Large intestine (tissue), 3 donors: ENCODE measurements at regions not wholly inside any gene's neighbourhood (a gene's known extent, or its start where the extent isn't known, plus 50 kb on each side); places are given as distances from the start of the nearest gene placed in this dataset.

Source experiments
- DNase-seq, 2 donors: peaks; one replicate each; pipeline versions ENCODE4 v3.0.0 to v3.0.0-alpha.2; 2013
- H3K27ac ChIP-seq: one replicate; pipeline ENCODE4 v1.5.1; 2013; ENCODE audit warnings: low read length
- H3K27me3 ChIP-seq: 2 replicates; pipeline ENCODE4 v1.6.1; 2013; ENCODE audit warnings: low read length; ENCODE audit not compliant: control insufficient read depth, insufficient read depth
- H3K36me3 ChIP-seq: 2 replicates; pipeline ENCODE4 v1.6.1; 2013; ENCODE audit warnings: low read length; ENCODE audit not compliant: control insufficient read depth, insufficient read depth
- H3K4me1 ChIP-seq: one replicate; pipeline ENCODE4 v1.6.1; 2013; ENCODE audit warnings: low read length; ENCODE audit not compliant: control insufficient read depth, insufficient read depth
- H3K4me3 ChIP-seq: one replicate; pipeline ENCODE4 v1.5.1; 2013; ENCODE audit warnings: low read length
- H3K9me3 ChIP-seq: one replicate; pipeline ENCODE4 v1.6.1; 2013; ENCODE audit warnings: mild to moderate bottlenecking, low read depth, low read length, moderate library complexity; ENCODE audit not compliant: control insufficient read depth
- WGBS: methylation state at CpG from one replicate; pipeline ENCODE4 v1.1.5; 2013; ENCODE audit warnings: low lambda C conversion rate; ENCODE audit not compliant: insufficient coverage; 5-methylcytosine and 5-hydroxymethylcytosine counted together

DNA sequence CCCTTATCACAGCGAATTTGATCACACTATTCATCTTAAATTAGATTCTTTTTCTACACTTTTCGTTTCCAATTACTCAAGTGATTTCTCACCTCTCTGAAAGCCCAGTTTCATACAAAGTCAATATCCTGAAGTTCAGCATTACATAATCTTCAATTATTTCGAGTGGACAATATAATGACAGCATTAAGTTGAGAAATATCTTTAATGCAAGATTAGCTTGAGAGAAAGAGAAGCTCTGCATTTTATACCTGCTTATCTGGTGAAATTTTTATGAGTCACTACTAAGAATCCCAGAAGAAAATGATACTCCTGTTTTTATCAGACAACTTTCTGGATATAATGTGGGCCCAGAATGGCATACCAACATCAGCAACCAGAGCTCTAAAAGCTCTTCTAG is 509.6 kb downstream of the KCNJ2 start:
- H3K4me3 ChIP-seq = no peak overlapping the region
- no peaks in the 10 kb centered on the region for H3K4me1 ChIP-seq
- no peaks in the 10 kb centered on the region for H3K27me3 ChIP-seq
- H3K27ac ChIP-seq = no peak overlapping the region
- H3K36me3 ChIP-seq = no peaks in the 10 kb centered on the region
- WGBS = 91% methylated on average over 3 of the region's 3 CpGs
- DNase-seq = no peak
- no peaks in the 10 kb centered on the region for H3K9me3 ChIP-seq

DNA sequence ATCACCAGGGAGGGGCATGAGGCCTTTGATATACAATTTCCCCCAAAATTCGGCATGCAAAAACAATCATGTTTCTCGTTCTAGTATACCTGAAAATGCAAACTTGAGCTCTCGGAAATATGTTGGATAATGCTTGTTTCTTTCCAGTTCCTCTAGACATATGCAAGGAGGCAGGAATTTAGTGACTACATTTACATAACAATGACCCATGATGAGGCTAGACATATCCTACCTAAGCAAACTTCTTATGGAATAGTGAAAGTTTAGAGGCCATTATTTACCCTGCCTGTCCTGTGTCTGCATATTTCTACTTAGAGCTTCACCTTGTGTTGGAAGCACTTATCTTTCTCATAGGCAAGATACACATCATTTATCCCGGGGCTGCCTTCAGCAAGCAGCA is 514.6 kb downstream of the KCNJ2 start:
- H3K4me3 ChIP-seq = no peak overlapping the region
- no peaks in the 10 kb centered on the region for H3K27me3 ChIP-seq
- H3K4me1 ChIP-seq = no peaks in the 10 kb centered on the region
- no CpG with 5 or more reads among the region's 4 CpGs for WGBS
- no peaks in the 10 kb centered on the region for H3K9me3 ChIP-seq
- no peak for DNase-seq
- no peaks in the 10 kb centered on the region for H3K36me3 ChIP-seq
- H3K27ac ChIP-seq = no peak overlapping the region

GRCh38 chr17:70687421-70687820 is 518.1 kb downstream of the KCNJ2 start:
- no peaks in the 10 kb centered on the region for H3K36me3 ChIP-seq
- no CpG with 5 or more reads among the region's 1 CpG for WGBS
- peak in 1 of 2 donors; percentile 17 for DNase-seq

GRCh38 chr17:70691150-70691549 is 521.8 kb downstream of the KCNJ2 start:
- no peaks in the 10 kb centered on the region for H3K36me3 ChIP-seq
- WGBS = 80% methylated on average over 2 of the region's 2 CpGs

More at GRCh38 chr17:70687421-70687820, 518.1 kb downstream of the KCNJ2 start:
- Histone ChIP-seq H3K4me1 (no peaks in the 10 kb centered on the region), H3K27ac (no peak overlapping the region), H3K4me3 (no peak overlapping the region), H3K27me3 (no peaks in the 10 kb centered on the region), H3K9me3 (no peaks in the 10 kb centered on the region)

DNA sequence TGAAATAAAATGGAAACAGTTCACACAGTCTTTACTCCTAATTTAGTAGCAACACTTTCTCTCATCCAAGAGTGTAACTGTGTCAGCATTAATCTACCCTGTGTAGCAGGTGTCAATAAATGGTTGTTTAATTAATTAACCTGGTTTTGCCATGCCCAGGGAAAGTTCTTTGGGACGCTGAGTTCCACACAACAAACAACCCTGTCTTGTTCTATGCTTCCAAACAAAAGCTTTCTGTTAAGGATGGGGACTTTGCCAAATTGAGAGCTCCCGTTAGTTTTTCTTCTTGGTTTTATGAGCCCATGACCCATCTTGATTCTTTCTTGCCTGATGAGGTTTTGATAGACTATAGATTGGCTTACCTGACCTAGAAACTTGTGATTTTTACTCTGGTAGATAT is 530.1 kb downstream of the KCNJ2 start:
- DNase-seq = no peak
- no peaks in the 10 kb centered on the region for H3K36me3 ChIP-seq
- H3K4me1 ChIP-seq = no peaks in the 10 kb centered on the region
- H3K9me3 ChIP-seq = no peaks in the 10 kb centered on the region
- 44% methylated on average over 1 of the region's 2 CpGs for WGBS
- H3K27me3 ChIP-seq = no peaks in the 10 kb centered on the region
- H3K4me3 ChIP-seq = no peak overlapping the region
- H3K27ac ChIP-seq = no peak overlapping the region

More at GRCh38 chr17:70691150-70691549, 521.8 kb downstream of the KCNJ2 start:
- no peak overlapping the region for H3K27ac ChIP-seq
- H3K27me3 ChIP-seq = no peaks in the 10 kb centered on the region
- no peaks in the 10 kb centered on the region for H3K9me3 ChIP-seq
- no peak for DNase-seq
- no peak overlapping the region for H3K4me3 ChIP-seq
- no peaks in the 10 kb centered on the region for H3K4me1 ChIP-seq

- Histone ChIP-seq H3K27ac (no peak overlapping the region), H3K4me1 (no peaks in the 10 kb centered on the region), H3K36me3 (no peaks in the 10 kb centered on the region), H3K27me3 (no peaks in the 10 kb centered on the region), H3K4me3 (no peak overlapping the region), H3K9me3 (no peaks in the 10 kb centered on the region)
- 44% methylated on average over 1 of the region's 3 CpGs for WGBS
- DNase-seq = no peak
These were observed 533.4 kb downstream of the KCNJ2 start for GRCh38 chr17:70702683-70703255.

DNA sequence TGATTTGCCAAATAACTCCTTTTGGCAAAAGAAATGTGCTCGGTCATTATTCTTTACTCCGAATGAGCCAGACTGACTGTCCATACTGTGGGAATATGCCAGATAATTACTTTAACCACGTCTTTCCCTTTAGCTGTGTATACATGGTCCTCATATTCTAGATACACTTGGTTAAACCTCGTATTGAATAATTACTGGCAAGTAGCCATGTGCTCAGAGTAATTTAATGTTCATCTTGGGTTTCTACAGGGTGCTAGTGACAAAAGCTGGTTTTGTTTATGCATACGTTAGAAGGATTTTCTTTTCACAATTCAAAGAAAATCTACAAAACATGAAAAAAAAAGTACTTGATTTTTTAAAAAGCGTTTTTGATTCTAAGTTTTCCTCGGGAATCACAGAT is 540.3 kb downstream of the KCNJ2 start:
- H3K27ac ChIP-seq = no peak overlapping the region
- no peaks in the 10 kb centered on the region for H3K36me3 ChIP-seq
- no peaks in the 10 kb centered on the region for H3K27me3 ChIP-seq
- H3K9me3 ChIP-seq = no peaks in the 10 kb centered on the region
- 67% methylated on average over 5 of the region's 7 CpGs for WGBS
- DNase-seq = no peak
- H3K4me3 ChIP-seq = no peak overlapping the region
- H3K4me1 ChIP-seq = no peaks in the 10 kb centered on the region

DNA sequence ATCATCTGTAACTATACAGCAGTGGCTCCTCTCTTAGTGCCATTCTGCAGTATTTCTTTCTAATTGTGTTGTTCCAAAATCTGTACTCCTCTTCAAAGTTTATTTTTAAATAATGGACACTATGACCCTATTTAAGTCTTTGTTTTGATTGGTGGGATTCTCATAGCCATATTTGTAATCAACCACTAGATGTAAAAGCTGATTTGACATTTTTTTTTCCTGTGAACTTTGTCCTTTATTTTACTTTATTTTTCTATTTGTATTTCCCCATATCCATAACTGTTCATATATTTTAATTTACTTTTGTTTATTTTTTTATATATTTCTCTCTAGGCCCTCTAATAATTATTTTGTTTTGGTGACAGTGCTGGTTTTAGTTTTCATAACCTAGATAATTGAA is 544.4 kb downstream of the KCNJ2 start:
- Histone ChIP-seq H3K27me3 (no peaks in the 10 kb centered on the region), H3K4me3 (no peak overlapping the region), H3K36me3 (no peaks in the 10 kb centered on the region), H3K9me3 (no peaks in the 10 kb centered on the region), H3K27ac (no peak overlapping the region), H3K4me1 (no peaks in the 10 kb centered on the region)
- no peak for DNase-seq

GRCh38 chr17:70716551-70716950 is 547.2 kb downstream of the KCNJ2 start:
- no peak for DNase-seq

DNA sequence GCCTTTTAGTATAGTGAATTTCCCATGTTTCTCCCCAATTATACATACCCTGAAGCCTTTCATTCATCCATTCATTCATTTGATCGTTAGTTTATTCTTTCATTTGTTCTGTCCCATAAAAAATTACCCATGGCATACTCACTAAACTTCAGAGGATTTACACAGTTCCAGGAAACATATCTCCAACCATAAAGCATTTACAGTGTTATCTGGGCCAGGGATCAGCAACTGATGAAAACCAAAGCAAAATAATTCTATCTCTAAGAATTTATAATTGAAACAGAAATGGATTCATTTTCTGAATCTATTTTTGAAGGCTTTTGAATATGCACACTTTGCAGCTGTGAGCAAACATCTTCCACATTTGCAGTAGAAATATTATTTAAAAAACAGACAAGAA is 547.7 kb downstream of the KCNJ2 start:
- H3K9me3 ChIP-seq = no peaks in the 10 kb centered on the region
- WGBS = 100% methylated on average over 1 of the region's 1 CpG
- H3K4me3 ChIP-seq = no peak overlapping the region
- H3K4me1 ChIP-seq = no peaks in the 10 kb centered on the region
- H3K27ac ChIP-seq = no peak overlapping the region
- DNase-seq = no peak
- no peaks in the 10 kb centered on the region for H3K27me3 ChIP-seq
- H3K36me3 ChIP-seq = no peaks in the 10 kb centered on the region

More at GRCh38 chr17:70716551-70716950, 547.2 kb downstream of the KCNJ2 start:
- 88% methylated on average over 3 of the region's 3 CpGs for WGBS
- Histone ChIP-seq H3K36me3 (no peaks in the 10 kb centered on the region), H3K9me3 (no peaks in the 10 kb centered on the region), H3K27me3 (no peaks in the 10 kb centered on the region), H3K4me3 (no peak overlapping the region), H3K4me1 (no peaks in the 10 kb centered on the region), H3K27ac (no peak overlapping the region)

GRCh38 chr17:70736375-70736957 is 567.1 kb downstream of the KCNJ2 start:
- Histone ChIP-seq H3K4me3 (no peak overlapping the region), H3K9me3 (no peaks in the 10 kb centered on the region), H3K36me3 (no peaks in the 10 kb centered on the region), H3K4me1 (no peaks in the 10 kb centered on the region), H3K27me3 (no peaks in the 10 kb centered on the region), H3K27ac (no peak overlapping the region)
- DNase-seq = no peak
- WGBS = 62% methylated on average over 3 of the region's 4 CpGs
